ENCODE measurements at regions not wholly inside any gene's neighbourhood (a gene's known extent, or its start where the extent isn't known, plus 50 kb on each side); places are given as distances from the start of the nearest gene placed in this dataset.

DNA sequence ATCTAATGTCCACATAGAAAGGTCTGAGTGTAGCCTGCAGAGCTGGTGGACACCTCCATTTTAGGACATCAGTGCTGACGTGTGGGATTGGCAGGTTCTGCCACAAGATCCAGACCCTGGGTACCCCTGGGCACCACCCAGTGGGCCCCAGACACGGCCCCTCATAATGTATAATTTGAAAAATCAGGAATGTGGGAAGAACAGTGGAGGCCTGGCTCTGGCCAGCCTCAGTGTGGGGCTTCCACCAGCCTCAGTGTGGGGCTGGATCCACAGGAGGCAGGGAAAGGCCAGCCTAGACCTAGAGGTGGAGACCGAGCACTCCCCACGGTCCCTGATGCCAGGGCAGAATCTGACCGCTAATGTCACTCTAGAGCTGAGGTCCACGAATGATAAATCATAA, 150.7 kb upstream of the SOX1 start:
- TF ChIP-seq, protein P1, sequence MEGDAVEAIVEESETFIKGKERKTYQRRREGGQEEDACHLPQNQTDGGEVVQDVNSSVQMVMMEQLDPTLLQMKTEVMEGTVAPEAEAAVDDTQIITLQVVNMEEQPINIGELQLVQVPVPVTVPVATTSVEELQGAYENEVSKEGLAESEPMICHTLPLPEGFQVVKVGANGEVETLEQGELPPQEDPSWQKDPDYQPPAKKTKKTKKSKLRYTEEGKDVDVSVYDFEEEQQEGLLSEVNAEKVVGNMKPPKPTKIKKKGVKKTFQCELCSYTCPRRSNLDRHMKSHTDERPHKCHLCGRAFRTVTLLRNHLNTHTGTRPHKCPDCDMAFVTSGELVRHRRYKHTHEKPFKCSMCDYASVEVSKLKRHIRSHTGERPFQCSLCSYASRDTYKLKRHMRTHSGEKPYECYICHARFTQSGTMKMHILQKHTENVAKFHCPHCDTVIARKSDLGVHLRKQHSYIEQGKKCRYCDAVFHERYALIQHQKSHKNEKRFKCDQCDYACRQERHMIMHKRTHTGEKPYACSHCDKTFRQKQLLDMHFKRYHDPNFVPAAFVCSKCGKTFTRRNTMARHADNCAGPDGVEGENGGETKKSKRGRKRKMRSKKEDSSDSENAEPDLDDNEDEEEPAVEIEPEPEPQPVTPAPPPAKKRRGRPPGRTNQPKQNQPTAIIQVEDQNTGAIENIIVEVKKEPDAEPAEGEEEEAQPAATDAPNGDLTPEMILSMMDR (conservative IDR thresholded peaks at IDR 0.05) = no peak
- TF ChIP-seq ZFX (IDR thresholded peaks at IDR 0.05) = no peak

Data from C4-2B (cell line).